H1 (cell line): ENCODE measurements at regions not wholly inside any gene's neighbourhood (a gene's known extent, or its start where the extent isn't known, plus 50 kb on each side); places are given as distances from the start of the nearest gene placed in this dataset.

Experiments used
- SUZ12 ChIP-seq: fragments of 200-600 bp; sonication (generic); IDR thresholded peaks from 2 replicates; pipeline ENCODE4 v1.6.1; 2012; ENCODE audit warnings: mild to moderate bottlenecking, inconsistent platforms, low read length, moderate library complexity, mixed read lengths
- TF ChIP-seq, protein P1 (sequence below), 3 experiments: IDR thresholded peaks; 1 replicate in 2 of 3; 2 replicates in 1 of 3; pipeline versions ENCODE4 v1.5.1 to v1.6.1; 2011; ENCODE audit warnings: low read length in 3 of 3, mild to moderate bottlenecking in 3 of 3, inconsistent platforms in 2 of 3, low read depth in 1 of 3, moderate library complexity in 1 of 3; ENCODE audit not compliant: insufficient read depth in 1 of 3; ENCODE audit errors: control extremely low read depth in 1 of 3

- TF ChIP-seq SUZ12: no peak
- TF ChIP-seq, protein P1, sequence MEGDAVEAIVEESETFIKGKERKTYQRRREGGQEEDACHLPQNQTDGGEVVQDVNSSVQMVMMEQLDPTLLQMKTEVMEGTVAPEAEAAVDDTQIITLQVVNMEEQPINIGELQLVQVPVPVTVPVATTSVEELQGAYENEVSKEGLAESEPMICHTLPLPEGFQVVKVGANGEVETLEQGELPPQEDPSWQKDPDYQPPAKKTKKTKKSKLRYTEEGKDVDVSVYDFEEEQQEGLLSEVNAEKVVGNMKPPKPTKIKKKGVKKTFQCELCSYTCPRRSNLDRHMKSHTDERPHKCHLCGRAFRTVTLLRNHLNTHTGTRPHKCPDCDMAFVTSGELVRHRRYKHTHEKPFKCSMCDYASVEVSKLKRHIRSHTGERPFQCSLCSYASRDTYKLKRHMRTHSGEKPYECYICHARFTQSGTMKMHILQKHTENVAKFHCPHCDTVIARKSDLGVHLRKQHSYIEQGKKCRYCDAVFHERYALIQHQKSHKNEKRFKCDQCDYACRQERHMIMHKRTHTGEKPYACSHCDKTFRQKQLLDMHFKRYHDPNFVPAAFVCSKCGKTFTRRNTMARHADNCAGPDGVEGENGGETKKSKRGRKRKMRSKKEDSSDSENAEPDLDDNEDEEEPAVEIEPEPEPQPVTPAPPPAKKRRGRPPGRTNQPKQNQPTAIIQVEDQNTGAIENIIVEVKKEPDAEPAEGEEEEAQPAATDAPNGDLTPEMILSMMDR (IDR thresholded peaks at IDR 0.05; ENCODE audit: control extremely low read depth in 1 of 3, insufficient read depth in 1 of 3, low read depth in 1 of 3, low read length in 3 of 3): no peak
Observed at GRCh38 chr13:40094056-40094455, 438.6 kb downstream of the COG6 start.
